GM19239 (cell line): ENCODE measurements at regions not wholly inside any gene's neighbourhood (a gene's known extent, or its start where the extent isn't known, plus 50 kb on each side); places are given as distances from the start of the nearest gene placed in this dataset.
A peak's percentile ranks its signal among the peaks of the same experiment; 100 is the strongest.
"Not testable (repeated sequence)": the region's sequence is repeated elsewhere in the genome, so short reads cannot be mapped to it uniquely, and the experiment has no call there.

Experiments
- DNase-seq: peaks from one replicate; pipeline ENCODE4 v3.0.0; 2011; ENCODE audit warnings: low spot score; ENCODE audit not compliant: insufficient read length
- FAIRE-seq: peaks from 2 replicates; lab custom pipeline; 2011; peaks lifted over from hg19 to GRCh38; lab: Jason Lieb, UNC

GRCh38 chr2:111454404-111454803 is 333.7 kb downstream of the BCL2L11 start:
- peak; percentile 44 for FAIRE-seq
- not testable (repeated sequence) for DNase-seq

GRCh38 chr2:111455016-111456015 is 334.6 kb downstream of the BCL2L11 start:
- FAIRE-seq, DNase-seq: not testable (repeated sequence)

GRCh38 chr2:111457191-111457590 is 336.5 kb downstream of the BCL2L11 start:
- FAIRE-seq, DNase-seq: not testable (repeated sequence)

- DNase-seq, FAIRE-seq: not testable (repeated sequence)
Measured at GRCh38 chr2:111460901-111461300, 340.2 kb downstream of the BCL2L11 start.

DNA sequence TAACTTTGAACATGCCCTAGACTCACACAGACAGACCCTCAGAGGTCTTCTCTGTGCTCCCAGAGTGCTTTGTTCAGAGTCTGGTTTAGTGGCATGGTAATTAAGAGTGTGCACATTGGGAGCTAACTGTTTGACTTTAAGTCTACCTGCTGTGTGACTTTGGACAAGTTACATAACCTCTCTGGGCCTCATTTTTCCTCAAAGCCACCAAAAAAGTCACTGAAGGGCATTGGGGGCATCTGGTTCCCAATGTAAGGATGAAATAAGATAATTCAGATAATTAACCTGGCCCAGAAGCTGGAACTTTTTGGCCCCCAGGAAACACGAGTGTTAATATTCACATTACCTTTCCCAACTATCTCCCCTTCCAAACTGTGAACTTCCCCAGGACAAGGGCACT is 341.1 kb downstream of the BCL2L11 start:
- not testable (repeated sequence) for FAIRE-seq, DNase-seq

DNA sequence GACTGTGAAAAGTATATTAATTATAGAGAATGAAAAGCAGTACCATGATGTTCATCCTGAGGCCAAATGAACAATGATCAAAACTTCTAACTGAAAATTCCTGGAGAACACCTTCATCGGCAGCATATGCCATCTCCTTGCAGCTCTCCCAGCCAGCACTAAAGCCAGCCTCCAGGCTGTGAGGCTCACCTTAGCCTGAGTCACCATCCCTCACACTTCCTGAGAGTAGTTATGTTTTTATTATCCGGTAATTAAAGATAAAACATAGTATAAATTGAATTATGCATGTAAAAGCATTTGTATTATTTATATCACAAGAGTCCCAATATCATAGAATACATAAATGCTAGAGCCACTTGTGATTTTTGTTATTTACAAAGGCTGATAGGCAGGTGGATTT is 341.9 kb downstream of the BCL2L11 start:
- not testable (repeated sequence) for DNase-seq, FAIRE-seq

GRCh38 chr2:111463238-111463848 is 342.6 kb downstream of the BCL2L11 start:
- not testable (repeated sequence) for FAIRE-seq, DNase-seq

DNA sequence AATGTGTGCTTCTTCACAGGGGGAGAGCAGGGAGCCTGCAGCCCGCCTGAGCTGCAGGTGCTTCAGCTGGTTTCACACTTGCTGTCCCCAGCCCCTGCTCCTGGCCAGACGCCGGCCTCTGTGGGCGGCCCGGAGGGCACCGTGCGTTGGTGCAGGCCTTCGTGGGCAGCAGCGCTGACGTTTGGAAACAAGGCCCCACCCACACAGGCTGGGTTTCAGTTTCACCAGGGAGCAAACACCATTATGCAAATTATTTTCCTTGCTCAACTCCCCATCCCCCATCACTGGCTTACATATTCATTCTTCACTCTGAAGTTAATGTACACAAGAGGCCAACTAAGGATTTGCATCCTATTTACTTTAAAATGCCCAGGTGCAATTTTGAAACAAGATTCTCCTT is 343.2 kb downstream of the BCL2L11 start:
- peak; percentile 86 for FAIRE-seq

DNA sequence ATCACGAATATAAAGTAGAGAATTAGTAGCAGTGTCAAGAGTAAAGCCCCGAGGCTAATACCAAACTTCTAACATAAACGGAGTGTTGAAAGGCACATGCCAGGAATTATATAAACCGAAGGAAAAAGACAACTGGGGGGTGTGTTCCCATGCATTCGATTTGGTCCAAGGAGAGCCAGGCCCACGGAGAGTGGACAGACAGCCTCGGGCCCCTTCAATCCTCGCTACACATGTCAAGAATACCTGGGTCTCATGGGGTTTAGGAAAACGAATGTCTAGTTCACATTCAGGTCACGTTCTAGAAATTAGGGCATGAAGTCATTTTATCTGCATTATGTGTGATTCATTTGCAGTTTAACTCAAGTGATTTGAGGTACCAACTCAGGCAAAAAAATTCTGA is 343.7 kb downstream of the BCL2L11 start:
- FAIRE-seq, DNase-seq: not testable (repeated sequence)

More for the DNA sequence above, 343.2 kb downstream of the BCL2L11 start:
- DNase-seq = not testable (repeated sequence)

DNA sequence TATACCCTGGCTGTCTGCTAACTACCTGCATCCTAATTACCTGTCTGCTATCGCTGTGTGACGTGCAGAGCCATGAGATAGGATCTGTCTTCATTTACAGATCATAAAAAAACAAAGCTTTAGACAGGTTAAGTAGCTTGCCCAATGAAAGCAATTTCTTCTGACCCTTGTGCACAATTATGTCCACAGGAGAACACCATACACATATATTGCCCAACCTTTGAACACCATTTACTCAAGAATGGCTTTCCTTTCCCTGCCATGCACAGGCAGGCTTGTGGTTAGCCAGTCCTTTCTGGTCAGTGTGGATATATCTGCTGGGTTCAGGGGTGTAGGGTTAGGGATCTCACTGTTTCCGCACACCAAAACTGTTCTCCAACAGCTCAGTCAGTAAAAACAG is 344.8 kb downstream of the BCL2L11 start:
- FAIRE-seq, DNase-seq: not testable (repeated sequence)

DNA sequence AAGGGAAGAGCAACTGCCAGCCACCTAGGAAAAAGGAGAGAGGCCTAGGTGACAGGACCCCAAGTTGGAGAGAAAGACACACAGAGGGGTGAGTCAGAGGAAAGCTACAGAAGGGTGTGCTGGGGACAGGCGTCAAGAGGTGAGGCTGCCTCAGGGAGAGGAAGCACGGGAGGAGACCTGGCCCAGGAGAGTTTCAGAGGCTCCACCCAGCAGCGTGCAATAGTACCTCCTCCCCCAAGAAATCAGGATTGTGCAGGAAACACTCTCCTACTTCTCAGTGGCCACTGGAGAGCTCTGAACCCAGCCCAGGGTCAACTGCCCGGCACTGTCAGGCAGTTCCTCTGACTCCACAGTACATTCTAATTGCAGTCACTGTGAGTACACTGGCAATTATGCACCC is 346.0 kb downstream of the BCL2L11 start:
- not testable (repeated sequence) for FAIRE-seq, DNase-seq

DNA sequence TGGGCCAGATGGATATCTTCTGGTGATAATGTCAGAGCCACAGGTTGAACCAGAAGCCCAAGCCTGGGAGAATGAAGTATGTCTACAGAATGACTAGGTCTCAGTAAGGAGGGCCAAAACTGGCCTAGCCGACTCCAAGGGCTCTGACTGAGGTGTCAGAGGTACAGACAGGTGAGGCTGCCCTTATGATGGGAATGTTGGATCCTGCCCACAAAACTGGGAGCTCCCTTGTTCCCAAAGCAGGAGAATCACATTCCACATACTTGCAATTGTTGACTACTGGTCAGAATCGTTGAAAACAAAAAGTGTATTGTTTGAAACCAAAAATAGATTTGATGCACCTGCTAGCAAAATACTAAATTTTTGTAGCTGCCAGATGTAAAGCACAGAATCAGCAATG is 350.2 kb downstream of the BCL2L11 start:
- FAIRE-seq, DNase-seq: not testable (repeated sequence)

- not testable (repeated sequence) for DNase-seq, FAIRE-seq
Measured at GRCh38 chr2:111471791-111472530, 351.2 kb downstream of the BCL2L11 start.

DNA sequence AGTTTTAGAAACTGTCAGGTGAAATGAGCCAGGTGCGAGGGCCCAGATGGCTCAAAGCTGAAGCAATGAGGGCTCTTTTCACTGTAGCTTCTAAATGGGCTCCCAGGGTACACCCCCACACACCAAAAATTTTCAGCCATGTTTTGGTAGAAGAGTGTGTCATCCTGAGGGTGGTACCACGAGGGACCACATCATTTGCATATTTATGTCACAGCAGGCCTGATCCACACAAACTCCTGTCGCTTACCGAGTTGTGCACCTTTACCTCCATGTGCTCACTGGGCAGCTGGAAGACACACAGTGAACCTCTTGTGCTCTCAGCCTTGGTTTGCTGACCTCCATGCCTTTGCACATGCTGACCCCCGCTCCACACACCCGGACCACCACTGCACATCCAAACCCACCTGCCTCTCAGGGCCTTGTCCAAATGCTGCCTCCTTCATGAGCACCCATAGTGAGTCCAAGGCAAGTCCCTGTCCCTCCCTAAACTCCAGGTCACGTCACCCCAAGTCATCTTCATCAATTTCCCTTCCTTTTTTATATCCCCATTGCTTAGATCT is 352.2 kb downstream of the BCL2L11 start:
- DNase-seq, FAIRE-seq: not testable (repeated sequence)

DNA sequence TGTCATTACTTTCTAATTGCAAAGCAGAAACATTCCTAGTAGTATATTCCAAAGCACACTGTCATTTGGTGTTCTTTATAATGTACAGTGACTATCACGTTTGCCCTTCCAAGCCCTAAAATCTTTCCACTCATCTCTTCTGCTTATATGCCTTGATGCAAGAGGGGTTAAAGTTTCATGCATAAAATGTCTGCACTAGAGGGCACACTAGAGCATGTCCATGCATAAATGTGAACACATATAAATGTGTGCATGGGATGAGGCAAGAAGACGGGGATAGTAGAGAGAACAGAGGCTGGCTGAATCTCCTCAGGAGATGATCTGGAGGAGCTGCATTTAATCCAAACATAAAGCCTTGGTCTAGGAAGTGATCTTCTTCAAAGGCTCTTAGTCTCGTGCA is 352.8 kb downstream of the BCL2L11 start:
- peak; percentile 71 for FAIRE-seq
- not testable (repeated sequence) for DNase-seq

- not testable (repeated sequence) for FAIRE-seq, DNase-seq
Measured at GRCh38 chr2:111474198-111474705, 353.5 kb downstream of the BCL2L11 start.

- not testable (repeated sequence) for DNase-seq, FAIRE-seq
Measured at GRCh38 chr2:111478335-111478734, 357.6 kb downstream of the BCL2L11 start.

- not testable (repeated sequence) for DNase-seq
- FAIRE-seq = peak; percentile 33
Measured at GRCh38 chr2:111478871-111479318, 358.2 kb downstream of the BCL2L11 start.

DNA sequence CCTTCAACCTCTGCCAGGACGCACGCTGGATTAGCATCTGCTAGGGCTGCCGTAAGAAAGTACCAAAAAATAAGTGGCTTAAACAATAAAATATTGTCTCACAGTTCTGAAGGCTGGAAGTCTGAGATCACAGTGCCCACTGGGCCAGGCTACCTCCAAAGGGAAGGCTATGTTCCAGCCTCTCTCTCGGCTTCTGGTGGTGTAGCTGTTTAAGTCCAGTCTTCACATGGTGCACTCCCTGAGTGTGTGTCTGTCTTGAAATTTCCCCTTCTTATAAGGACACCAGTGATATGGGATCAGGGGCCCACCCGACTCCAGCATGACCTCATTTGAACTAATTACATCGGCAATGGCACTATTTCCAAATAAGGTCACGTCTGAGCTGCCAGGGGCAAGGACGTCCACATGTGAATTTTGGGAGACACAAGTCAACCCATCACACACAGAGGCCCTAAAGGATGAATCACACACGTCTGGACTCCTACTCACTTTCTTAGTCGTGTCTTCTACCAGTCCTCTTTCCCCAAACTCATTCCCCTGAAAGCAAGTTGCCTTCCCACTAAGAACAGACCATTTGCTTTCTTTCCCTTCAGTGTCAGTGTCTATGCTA is 359.4 kb downstream of the BCL2L11 start:
- not testable (repeated sequence) for DNase-seq
- FAIRE-seq = peak; percentile 44
